GM18858 (cell line): ENCODE measurements at regions not wholly inside any gene's neighbourhood (a gene's known extent, or its start where the extent isn't known, plus 50 kb on each side); places are given as distances from the start of the nearest gene placed in this dataset.
"Not testable (repeated sequence)": the region's sequence is repeated elsewhere in the genome, so short reads cannot be mapped to it uniquely, and the experiment has no call there.

ENCODE experiments used
- ATAC-seq: cut with Tn5 transposase; IDR thresholded peaks from one replicate; pipeline ENCODE4 v1.9.1; 2021; ENCODE audit not compliant: unreplicated experiment

- no peak for ATAC-seq
These were observed 99.5 kb downstream of the FMR1NB start for GRCh38 chrX:148080593-148080992.

GRCh38 chrX:148084611-148085010 is 103.5 kb downstream of the FMR1NB start:
- no peak for ATAC-seq

GRCh38 chrX:148120151-148120550 is 139.0 kb downstream of the FMR1NB start:
- ATAC-seq = no peak

GRCh38 chrX:148120999-148121623 is 140.0 kb downstream of the FMR1NB start:
- ATAC-seq = no peak

GRCh38 chrX:148128872-148129505 is 147.9 kb downstream of the FMR1NB start:
- ATAC-seq = not testable (repeated sequence)

- ATAC-seq = no peak
These were observed 152.1 kb downstream of the FMR1NB start for GRCh38 chrX:148133105-148133725.

- no peak for ATAC-seq
These were observed 153.4 kb downstream of the FMR1NB start for GRCh38 chrX:148134578-148134977.

GRCh38 chrX:148135738-148136137 is 154.6 kb downstream of the FMR1NB start:
- no peak for ATAC-seq

- ATAC-seq = no peak
These were observed 165.0 kb downstream of the FMR1NB start for GRCh38 chrX:148146121-148146520.

- ATAC-seq = no peak
These were observed 175.8 kb downstream of the FMR1NB start for GRCh38 chrX:148156986-148157385.

GRCh38 chrX:148159796-148160195 is 178.7 kb downstream of the FMR1NB start:
- no peak for ATAC-seq

- no peak for ATAC-seq
These were observed 180.6 kb downstream of the FMR1NB start for GRCh38 chrX:148161701-148162100.

GRCh38 chrX:148185631-148186030 is 204.5 kb downstream of the FMR1NB start:
- ATAC-seq = no peak

- no peak for ATAC-seq
These were observed 211.4 kb downstream of the FMR1NB start for GRCh38 chrX:148192547-148192946.

- ATAC-seq = no peak
These were observed 212.6 kb downstream of the FMR1NB start for GRCh38 chrX:148193759-148194158.

- no peak for ATAC-seq
These were observed 222.4 kb downstream of the FMR1NB start for GRCh38 chrX:148203531-148203930.

- no peak for ATAC-seq
These were observed 223.1 kb downstream of the FMR1NB start for GRCh38 chrX:148204195-148204594.

GRCh38 chrX:148214786-148215185 is 233.6 kb downstream of the FMR1NB start:
- ATAC-seq = no peak

- ATAC-seq = no peak
These were observed 234.6 kb downstream of the FMR1NB start for GRCh38 chrX:148215726-148216125.

GRCh38 chrX:148223361-148223760 is 242.2 kb downstream of the FMR1NB start:
- ATAC-seq = no peak

- ATAC-seq = no peak
These were observed 247.4 kb downstream of the FMR1NB start for GRCh38 chrX:148228521-148228920.

- ATAC-seq = no peak
These were observed 248.7 kb downstream of the FMR1NB start for GRCh38 chrX:148229801-148230303.
